GM23248 (cell line): ENCODE measurements at regions not wholly inside any gene's neighbourhood (a gene's known extent, or its start where the extent isn't known, plus 50 kb on each side); places are given as distances from the start of the nearest gene placed in this dataset.

Source experiments
- DNase-seq: peaks from one replicate; pipeline ENCODE4 v3.0.0-alpha.2; 2015
- H2AFZ ChIP-seq: fragments of 200-600 bp; sonication (generic); 2 replicates; pipeline ENCODE4 v1.6.1; 2016; ENCODE audit warnings: antibody characterized with exemption
- H3F3A ChIP-seq: fragments of 200-600 bp; sonication (generic); 2 replicates; pipeline ENCODE4 v1.6.1; 2016; ENCODE audit warnings: mild to moderate bottlenecking, antibody characterized with exemption, mixed run types; ENCODE audit not compliant: insufficient read depth
- H3K27ac ChIP-seq: fragments of 200-600 bp; sonication (generic); 2 replicates; pipeline ENCODE4 v1.5.1; 2016; ENCODE audit warnings: mild to moderate bottlenecking
- H3K27me3 ChIP-seq: fragments of 200-600 bp; sonication (generic); replicated peaks from 2 replicates; pipeline ENCODE4 v1.6.1; 2016; ENCODE audit warnings: mild to moderate bottlenecking; ENCODE audit not compliant: insufficient read depth
- H3K36me3 ChIP-seq: fragments of 200-600 bp; sonication (generic); 2 replicates; pipeline ENCODE4 v1.6.1; 2016; ENCODE audit warnings: low read depth, mild to moderate bottlenecking
- H3K4me1 ChIP-seq: fragments of 200-600 bp; sonication (generic); 2 replicates; pipeline ENCODE4 v1.6.1; 2016; ENCODE audit warnings: mild to moderate bottlenecking; ENCODE audit not compliant: insufficient read depth
- H3K4me2 ChIP-seq: fragments of 200-600 bp; sonication (generic); one replicate; pipeline ENCODE4 v1.6.1; 2016; ENCODE audit warnings: mild to moderate bottlenecking; ENCODE audit not compliant: unreplicated experiment
- H3K4me3 ChIP-seq: fragments of 200-600 bp; sonication (generic); 2 replicates; pipeline ENCODE4 v1.5.1; 2016; ENCODE audit warnings: mild to moderate bottlenecking
- H3K79me2 ChIP-seq: fragments of 200-600 bp; sonication (generic); 2 replicates; pipeline ENCODE4 v1.6.1; 2016; ENCODE audit warnings: mild to moderate bottlenecking; ENCODE audit not compliant: insufficient read depth
- H3K9ac ChIP-seq: fragments of 200-600 bp; sonication (generic); 2 replicates; pipeline ENCODE4 v1.6.1; 2016; ENCODE audit warnings: mild to moderate bottlenecking
- H3K9me2 ChIP-seq: fragments of 200-600 bp; sonication (generic); 2 replicates; pipeline ENCODE4 v1.6.1; 2016; ENCODE audit warnings: mixed run types, mild to moderate bottlenecking, moderate library complexity; ENCODE audit not compliant: insufficient read depth
- H3K9me3 ChIP-seq: fragments of 200-600 bp; sonication (generic); one replicate; pipeline ENCODE4 v1.6.1; 2017; ENCODE audit warnings: low read depth
- H4K20me1 ChIP-seq: fragments of 200-600 bp; sonication (generic); 2 replicates; pipeline ENCODE4 v1.6.0; 2016; ENCODE audit not compliant: insufficient read depth
- EZH2 ChIP-seq: fragments of 200-600 bp; sonication (generic); IDR thresholded peaks from 2 replicates; pipeline ENCODE4 v1.6.1; 2018; ENCODE audit warnings: antibody characterized with exemption, mild to moderate bottlenecking; ENCODE audit not compliant: insufficient read depth, poor library complexity, severe bottlenecking
- EZH2phosphoT487 ChIP-seq: fragments of 200-600 bp; sonication (generic); IDR thresholded peaks from 2 replicates; pipeline ENCODE4 v1.6.1; 2018; ENCODE audit warnings: antibody characterized with exemption, moderate library complexity, mild to moderate bottlenecking, low read depth; ENCODE audit not compliant: insufficient read depth
- WGBS, 2 experiments: methylation state at CpG; one replicate each; pipeline ENCODE4 v1.1.6; 2015 to 2017; ENCODE audit warnings: low lambda C conversion rate in 2 of 2, low coverage in 1 of 2; ENCODE audit errors: missing lambda C conversion rate in 2 of 2; 5-methylcytosine and 5-hydroxymethylcytosine counted together
- in situ Hi-C: fragments of 300-500 bp; cut with MboI; formaldehyde crosslinking; loops from 2 replicates; pipeline ENCODE4 v1.15.0; 2020

DNA sequence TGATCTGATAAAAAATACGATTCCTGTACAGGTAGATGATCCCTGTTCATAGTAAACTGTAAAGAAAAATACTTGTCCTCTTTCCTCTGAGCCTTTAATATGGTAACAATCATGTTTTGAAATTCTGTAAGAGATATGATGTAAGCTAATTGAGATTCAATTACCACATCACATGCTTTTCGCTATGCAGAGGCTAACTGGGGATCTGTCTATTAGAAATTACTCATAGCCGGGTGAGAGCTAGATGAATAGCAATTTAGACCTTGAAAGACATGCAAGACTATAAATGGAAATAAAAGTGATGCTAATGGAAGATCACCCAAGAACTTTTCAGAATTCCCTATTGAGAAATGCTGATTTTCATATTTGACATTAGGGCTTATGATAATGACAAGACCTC is 579.9 kb upstream of the ZNF717 start:
- Histone ChIP-seq H3K9me2 (no peaks in the 10 kb centered on the region), H3K9me3 (no peaks in the 10 kb centered on the region), H4K20me1 (no peaks in the 10 kb centered on the region), H3K4me1 (peaks cover 11% of the 10 kb centered on the region), H3K79me2 (no peaks in the 10 kb centered on the region), H3K4me3 (no peak overlapping the region), H3K9ac (no peak overlapping the region), H3K27me3 (no peaks in the 10 kb centered on the region), H3K36me3 (no peaks in the 10 kb centered on the region), H3F3A (no peaks in the 10 kb centered on the region), H3K4me2 (no peak overlapping the region), H3K27ac (no peak overlapping the region), H2AFZ (no peak overlapping the region)
- TF ChIP-seq EZH2phosphoT487 (no peak), EZH2 (no peak)
- in situ Hi-C loops, result loop anchor here (10.0 kb wide), 1 partner anchor 200 kb away; no protein-coding TSS in a partner anchor
- 68 to 76% methylated on average over 3 of the region's 3 CpGs for WGBS, 2 experiments
- peak; percentile 39 for DNase-seq

DNA sequence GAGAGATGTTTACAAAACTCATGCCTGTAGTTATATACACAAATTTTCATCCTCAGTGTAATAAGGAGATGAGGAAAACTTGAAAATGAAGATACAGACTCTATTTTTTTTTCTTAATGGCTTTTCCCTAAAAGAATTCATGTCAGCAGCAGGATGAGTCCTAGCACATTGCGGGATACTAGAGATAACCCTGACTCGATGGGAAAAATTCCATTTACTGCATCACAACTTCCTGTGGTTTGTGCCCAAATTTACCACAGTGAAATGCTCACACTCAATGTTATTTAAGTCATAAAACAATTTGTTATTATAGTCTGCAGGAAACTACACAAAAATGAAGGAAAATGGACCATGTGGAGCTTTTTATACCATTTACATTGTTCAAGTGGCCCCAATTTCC is 581.9 kb upstream of the ZNF717 start:
- H3K27ac ChIP-seq, result no peak overlapping the region
- no peaks in the 10 kb centered on the region for H3K27me3 ChIP-seq
- no peaks in the 10 kb centered on the region for H3K9me2 ChIP-seq
- in situ Hi-C loops, result loop anchor here (10.0 kb wide), 1 partner anchor 198 kb away; no protein-coding TSS in a partner anchor
- H3K36me3 ChIP-seq, result no peaks in the 10 kb centered on the region
- no peak overlapping the region for H2AFZ ChIP-seq
- no peaks in the 10 kb centered on the region for H3K79me2 ChIP-seq
- H3K9ac ChIP-seq, result no peak overlapping the region
- DNase-seq, result peak; percentile 74
- H4K20me1 ChIP-seq, result no peaks in the 10 kb centered on the region
- WGBS, 2 experiments, result 3 to 10% methylated on average over 2 of the region's 2 CpGs
- H3K4me1 ChIP-seq, result peaks cover 11% of the 10 kb centered on the region
- no peak overlapping the region for H3K4me3 ChIP-seq
- H3K4me2 ChIP-seq, result peak overlapping the region; percentile 10
- TF ChIP-seq EZH2 (no peak), EZH2phosphoT487 (no peak)
- H3F3A ChIP-seq, result no peaks in the 10 kb centered on the region
- H3K9me3 ChIP-seq, result no peaks in the 10 kb centered on the region

DNA sequence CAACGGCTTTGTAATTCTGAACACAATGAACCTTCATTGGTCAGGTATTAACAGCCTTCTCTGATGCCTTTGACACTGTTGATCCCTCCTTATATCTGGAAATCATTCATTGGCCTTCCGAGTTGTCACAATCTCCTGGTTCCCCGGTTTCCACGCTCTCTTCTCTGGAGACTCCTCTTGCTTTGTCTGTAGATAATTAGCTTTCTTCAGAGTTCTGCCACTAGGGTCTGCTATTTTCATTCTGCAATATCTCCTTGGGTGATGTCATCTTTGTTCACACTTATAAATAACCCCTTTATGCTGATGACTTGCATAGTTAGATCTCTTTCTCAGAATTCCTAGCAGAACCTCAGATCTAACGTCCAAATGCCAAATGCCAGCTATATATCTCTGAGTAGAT is 583.8 kb upstream of the ZNF717 start:
- Histone ChIP-seq H2AFZ (no peak overlapping the region), H4K20me1 (no peaks in the 10 kb centered on the region), H3F3A (no peaks in the 10 kb centered on the region), H3K36me3 (no peaks in the 10 kb centered on the region), H3K9me2 (no peaks in the 10 kb centered on the region), H3K27me3 (no peaks in the 10 kb centered on the region), H3K79me2 (no peaks in the 10 kb centered on the region), H3K9ac (no peak overlapping the region), H3K9me3 (no peaks in the 10 kb centered on the region), H3K27ac (no peak overlapping the region), H3K4me3 (no peak overlapping the region), H3K4me2 (no peak overlapping the region), H3K4me1 (peaks cover 11% of the 10 kb centered on the region)
- in situ Hi-C loops, result loop anchor here (10.0 kb wide), 1 partner anchor 196 kb away; no protein-coding TSS in a partner anchor
- TF ChIP-seq EZH2phosphoT487 (no peak), EZH2 (no peak)
- peak; percentile 76 for DNase-seq
- WGBS, 2 experiments, result 49 to 52% methylated on average over 5 of the region's 5 CpGs

DNA sequence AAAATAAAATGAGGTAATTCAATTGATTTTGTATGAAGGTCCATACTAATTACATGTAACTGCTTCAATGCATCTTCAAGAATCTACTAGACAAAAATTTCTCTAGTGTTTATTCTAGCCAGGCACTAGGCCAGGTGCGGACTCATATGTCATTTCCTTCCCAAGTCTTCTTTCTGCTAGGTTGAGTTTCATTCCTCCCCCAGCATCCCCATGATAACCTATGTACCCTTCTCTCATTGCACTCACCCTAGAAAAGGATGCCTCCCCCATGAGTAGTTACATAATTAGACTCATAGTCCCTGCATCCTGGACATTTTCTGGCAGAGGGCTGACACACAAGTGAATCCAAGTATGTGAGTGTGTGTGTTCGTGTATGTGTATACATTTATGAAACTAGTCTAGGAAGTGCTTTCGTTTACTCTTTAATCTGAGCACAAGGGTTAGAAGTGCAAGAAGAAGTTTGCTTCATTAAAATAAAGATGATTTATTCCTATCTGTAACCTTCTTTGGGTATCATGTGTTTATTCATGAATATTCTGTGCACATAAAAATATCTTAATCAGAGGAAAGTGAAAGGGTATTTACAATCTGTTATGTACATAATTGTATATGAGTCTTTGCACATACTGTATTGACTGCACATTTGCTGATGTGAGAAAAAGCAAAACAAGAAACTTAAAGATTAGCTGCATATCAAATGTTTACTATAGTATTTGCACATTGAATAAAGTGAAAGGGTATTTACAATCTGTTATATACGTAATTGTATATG is 585.6 kb upstream of the ZNF717 start:
- Histone ChIP-seq H3F3A (no peaks in the 10 kb centered on the region), H3K79me2 (no peaks in the 10 kb centered on the region), H3K4me3 (no peak overlapping the region), H3K9me2 (no peaks in the 10 kb centered on the region), H3K27ac (no peak overlapping the region), H3K9ac (no peak overlapping the region), H3K4me2 (no peak overlapping the region), H4K20me1 (no peaks in the 10 kb centered on the region), H3K36me3 (no peaks in the 10 kb centered on the region), H3K4me1 (peaks cover 11% of the 10 kb centered on the region), H3K9me3 (no peaks in the 10 kb centered on the region), H2AFZ (no peak overlapping the region), H3K27me3 (no peaks in the 10 kb centered on the region)
- TF ChIP-seq EZH2phosphoT487 (no peak), EZH2 (no peak)
- WGBS, 2 experiments, result 91% methylated on average over 4 of the region's 4 CpGs
- DNase-seq, result no peak
- in situ Hi-C loops, result no loop called here
